Rectal smooth muscle tissue (tissue), 1 donor: ENCODE measurements at regions not wholly inside any gene's neighbourhood (a gene's known extent, or its start where the extent isn't known, plus 50 kb on each side); places are given as distances from the start of the nearest gene placed in this dataset.
"Not testable (repeated sequence)": the region's sequence is repeated elsewhere in the genome, so short reads cannot be mapped to it uniquely, and the experiment has no call there.

Experiments
- H3K27ac ChIP-seq: one replicate; pipeline ENCODE4 v1.7.0; 2013; ENCODE audit warnings: low read depth, low read length, inconsistent platforms
- H3K27me3 ChIP-seq: one replicate; pipeline ENCODE4 v1.7.0; 2013; ENCODE audit warnings: low read length; ENCODE audit not compliant: control insufficient read depth, insufficient read depth
- H3K36me3 ChIP-seq: one replicate; pipeline ENCODE4 v1.7.0; 2013; ENCODE audit warnings: low read length; ENCODE audit not compliant: control insufficient read depth, insufficient read depth
- H3K4me1 ChIP-seq: one replicate; pipeline ENCODE4 v1.7.0; 2013; ENCODE audit warnings: low read length; ENCODE audit not compliant: control insufficient read depth, insufficient read depth
- H3K4me3 ChIP-seq: one replicate; pipeline ENCODE4 v1.7.0; 2013; ENCODE audit warnings: low read length
- H3K9ac ChIP-seq: one replicate; pipeline ENCODE4 v1.7.0; 2013; ENCODE audit warnings: low read length

- no peaks in the 10 kb centered on the region for H3K27me3 ChIP-seq
- H3K36me3 ChIP-seq: no peaks in the 10 kb centered on the region
- no peak overlapping the region for H3K27ac ChIP-seq
- no peak overlapping the region for H3K4me3 ChIP-seq
- H3K9ac ChIP-seq: no peak overlapping the region
- no peaks in the 10 kb centered on the region for H3K4me1 ChIP-seq
These were observed 148.3 kb downstream of the RHOU start for GRCh38 chr1:228883535-228883934.

GRCh38 chr1:228884196-228884595 is 148.9 kb downstream of the RHOU start:
- Histone ChIP-seq H3K36me3 (no peaks in the 10 kb centered on the region), H3K27me3 (no peaks in the 10 kb centered on the region), H3K9ac (no peak overlapping the region), H3K4me3 (no peak overlapping the region), H3K4me1 (no peaks in the 10 kb centered on the region), H3K27ac (no peak overlapping the region)

- H3K27me3 ChIP-seq: no peaks in the 10 kb centered on the region
- no peaks in the 10 kb centered on the region for H3K4me1 ChIP-seq
- H3K36me3 ChIP-seq: no peaks in the 10 kb centered on the region
- H3K9ac ChIP-seq: no peak overlapping the region
- no peak overlapping the region for H3K4me3 ChIP-seq
- no peak overlapping the region for H3K27ac ChIP-seq
These were observed 149.6 kb downstream of the RHOU start for GRCh38 chr1:228884615-228885566.

GRCh38 chr1:228885845-228886244 is 150.6 kb downstream of the RHOU start:
- Histone ChIP-seq H3K9ac (no peak overlapping the region), H3K36me3 (no peaks in the 10 kb centered on the region), H3K4me3 (no peak overlapping the region), H3K4me1 (no peaks in the 10 kb centered on the region), H3K27ac (no peak overlapping the region), H3K27me3 (no peaks in the 10 kb centered on the region)

- Histone ChIP-seq H3K4me3 (no peak overlapping the region), H3K9ac (no peak overlapping the region), H3K27me3 (no peaks in the 10 kb centered on the region), H3K27ac (no peak overlapping the region), H3K36me3 (no peaks in the 10 kb centered on the region), H3K4me1 (no peaks in the 10 kb centered on the region)
These were observed 151.8 kb downstream of the RHOU start for GRCh38 chr1:228887101-228887500.

- H3K4me1 ChIP-seq: no peaks in the 10 kb centered on the region
- no peak overlapping the region for H3K27ac ChIP-seq
- H3K4me3 ChIP-seq: no peak overlapping the region
- H3K9ac ChIP-seq: no peak overlapping the region
- H3K36me3 ChIP-seq: no peaks in the 10 kb centered on the region
- no peaks in the 10 kb centered on the region for H3K27me3 ChIP-seq
These were observed 152.7 kb downstream of the RHOU start for GRCh38 chr1:228887960-228888359.

GRCh38 chr1:228889289-228889688 is 154.0 kb downstream of the RHOU start:
- Histone ChIP-seq H3K4me3 (no peak overlapping the region), H3K4me1 (no peaks in the 10 kb centered on the region), H3K27me3 (no peaks in the 10 kb centered on the region), H3K9ac (no peak overlapping the region), H3K36me3 (no peaks in the 10 kb centered on the region), H3K27ac (no peak overlapping the region)

- Histone ChIP-seq H3K27me3 (no peaks in the 10 kb centered on the region), H3K36me3 (no peaks in the 10 kb centered on the region), H3K9ac (no peak overlapping the region), H3K4me1 (no peaks in the 10 kb centered on the region), H3K27ac (no peak overlapping the region), H3K4me3 (no peak overlapping the region)
These were observed 156.2 kb downstream of the RHOU start for GRCh38 chr1:228891272-228892034.

GRCh38 chr1:228892200-228892599 is 156.9 kb downstream of the RHOU start:
- H3K4me1 ChIP-seq, H3K27me3 ChIP-seq, H3K9ac ChIP-seq, H3K27ac ChIP-seq, H3K36me3 ChIP-seq, H3K4me3 ChIP-seq: not testable (repeated sequence)

- Histone ChIP-seq H3K36me3 (no peaks in the 10 kb centered on the region), H3K4me3 (no peak overlapping the region), H3K27ac (no peak overlapping the region), H3K9ac (no peak overlapping the region), H3K4me1 (peaks cover under 1% of the 10 kb centered on the region), H3K27me3 (no peaks in the 10 kb centered on the region)
These were observed 159.2 kb downstream of the RHOU start for GRCh38 chr1:228894442-228894989.

- no peaks in the 10 kb centered on the region for H3K36me3 ChIP-seq
- H3K27me3 ChIP-seq: no peaks in the 10 kb centered on the region
- no peak overlapping the region for H3K27ac ChIP-seq
- peaks cover 32% of the 10 kb centered on the region for H3K4me1 ChIP-seq
- no peak overlapping the region for H3K9ac ChIP-seq
- no peak overlapping the region for H3K4me3 ChIP-seq
These were observed 162.6 kb downstream of the RHOU start for GRCh38 chr1:228897901-228898300.

- Histone ChIP-seq H3K36me3 (no peaks in the 10 kb centered on the region), H3K4me3 (no peak overlapping the region), H3K4me1 (peaks cover 38% of the 10 kb centered on the region), H3K27ac (no peak overlapping the region), H3K27me3 (no peaks in the 10 kb centered on the region), H3K9ac (no peak overlapping the region)
These were observed 163.3 kb downstream of the RHOU start for GRCh38 chr1:228898582-228898992.
